ENCODE measurements at regions not wholly inside any gene's neighbourhood (a gene's known extent, or its start where the extent isn't known, plus 50 kb on each side); places are given as distances from the start of the nearest gene placed in this dataset.
"Not testable (repeated sequence)": the region's sequence is repeated elsewhere in the genome, so short reads cannot be mapped to it uniquely, and the experiment has no call there.

- no peak for DNase-seq (ENCODE audit: low read depth)
Observed at GRCh38 chr3:110686701-110687100, 384.9 kb upstream of the NECTIN3 start.

GRCh38 chr3:110687138-110687537 lies 384.5 kb upstream of the NECTIN3 start:
- no peak for DNase-seq (ENCODE audit: low read depth)

GRCh38 chr3:110697961-110698360 lies 373.7 kb upstream of the NECTIN3 start:
- DNase-seq (ENCODE audit: low read depth), result no peak

- not testable (repeated sequence) for DNase-seq (ENCODE audit: low read depth)
Observed at GRCh38 chr3:110704332-110704731, 367.3 kb upstream of the NECTIN3 start.

- no peak for DNase-seq (ENCODE audit: low read depth)
Observed at GRCh38 chr3:110708156-110708555, 363.5 kb upstream of the NECTIN3 start.

GRCh38 chr3:110710156-110710555 lies 361.5 kb upstream of the NECTIN3 start:
- DNase-seq (ENCODE audit: low read depth), result no peak

- no peak for DNase-seq (ENCODE audit: low read depth)
Observed at GRCh38 chr3:110710603-110711002, 361.0 kb upstream of the NECTIN3 start.

GRCh38 chr3:110711130-110711832 lies 360.3 kb upstream of the NECTIN3 start:
- no peak for DNase-seq (ENCODE audit: low read depth)

- DNase-seq (ENCODE audit: low read depth), result no peak
Observed at GRCh38 chr3:110711851-110712516, 359.6 kb upstream of the NECTIN3 start.

- no peak for DNase-seq (ENCODE audit: low read depth)
Observed at GRCh38 chr3:110727056-110727455, 344.6 kb upstream of the NECTIN3 start.

- DNase-seq (ENCODE audit: low read depth), result no peak
Observed at GRCh38 chr3:110731148-110731547, 340.5 kb upstream of the NECTIN3 start.

- no peak for DNase-seq (ENCODE audit: low read depth)
Observed at GRCh38 chr3:110732420-110732819, 339.2 kb upstream of the NECTIN3 start.

- no peak for DNase-seq (ENCODE audit: low read depth)
Observed at GRCh38 chr3:110733045-110733444, 338.6 kb upstream of the NECTIN3 start.

- no peak for DNase-seq (ENCODE audit: low read depth)
Observed at GRCh38 chr3:110734524-110734923, 337.1 kb upstream of the NECTIN3 start.

GRCh38 chr3:110736332-110736731 lies 335.3 kb upstream of the NECTIN3 start:
- no peak for DNase-seq (ENCODE audit: low read depth)

GRCh38 chr3:110738531-110738930 lies 333.1 kb upstream of the NECTIN3 start:
- DNase-seq (ENCODE audit: low read depth), result no peak

- no peak for DNase-seq (ENCODE audit: low read depth)
Observed at GRCh38 chr3:110741891-110742290, 329.7 kb upstream of the NECTIN3 start.

GRCh38 chr3:110743202-110743601 lies 328.4 kb upstream of the NECTIN3 start:
- no peak for DNase-seq (ENCODE audit: low read depth)

- no peak for DNase-seq (ENCODE audit: low read depth)
Observed at GRCh38 chr3:110743984-110744383, 327.6 kb upstream of the NECTIN3 start.

- DNase-seq (ENCODE audit: low read depth), result no peak
Observed at GRCh38 chr3:110744723-110745122, 326.9 kb upstream of the NECTIN3 start.

- no peak for DNase-seq (ENCODE audit: low read depth)
Observed at GRCh38 chr3:110749006-110749405, 322.6 kb upstream of the NECTIN3 start.

GRCh38 chr3:110750201-110750600 lies 321.4 kb upstream of the NECTIN3 start:
- no peak for DNase-seq (ENCODE audit: low read depth)

- no peak for DNase-seq (ENCODE audit: low read depth)
Observed at GRCh38 chr3:110752307-110752706, 319.3 kb upstream of the NECTIN3 start.

GRCh38 chr3:110753516-110753915 lies 318.1 kb upstream of the NECTIN3 start:
- DNase-seq (ENCODE audit: low read depth), result no peak
